K562 (cell line): ENCODE measurements at regions not wholly inside any gene's neighbourhood (a gene's known extent, or its start where the extent isn't known, plus 50 kb on each side); places are given as distances from the start of the nearest gene placed in this dataset.

Source experiments
- AFF1 ChIP-seq, 2 experiments: fragments of 450-650 bp; IDR thresholded peaks; 2 replicates each; pipeline ENCODE4 v1.6.1; 2018; ENCODE audit warnings: mild to moderate bottlenecking in 2 of 2, low read depth in 1 of 2; ENCODE audit not compliant: partially characterized antibody in 2 of 2
- BDP1 ChIP-seq: IDR thresholded peaks from 3 replicates; pipeline ENCODE4 v1.6.1; 2011; ENCODE audit not compliant: insufficient read length, insufficient read depth
- CCNT2 ChIP-seq: IDR thresholded peaks from 2 replicates; pipeline ENCODE4 v1.6.1; 2011; ENCODE audit warnings: borderline replicate concordance, low read depth, mild to moderate bottlenecking, moderate library complexity, mixed read lengths, low read length; ENCODE audit not compliant: insufficient read length; ENCODE audit errors: extremely low read depth
- DLX4 ChIP-seq: fragments of 250-450 bp; sonication (Bioruptor Pico); IDR thresholded peaks from 2 replicates; pipeline ENCODE4 v1.6.1; 2021; ENCODE audit warnings: mild to moderate bottlenecking
- ID3 ChIP-seq, 2 experiments: fragments of 250-450 bp in 1 of 2; fragments of 450-650 bp in 1 of 2; sonication (Bioruptor Pico) in 1 of 2; IDR thresholded peaks; 2 replicates each; pipeline versions ENCODE4 v1.6.1 to v1.8.0; 2016 to 2021; ENCODE audit warnings: mild to moderate bottlenecking in 2 of 2, moderate library complexity in 2 of 2, missing compliant biosample characterization in 1 of 2, missing genetic modification characterization in 1 of 2
- KAT7 ChIP-seq: sonication (generic); formaldehyde crosslinking; IDR thresholded peaks from 2 replicates; pipeline ENCODE4 v1.8.0; 2022; ENCODE audit warnings: missing genetic modification reagents, mild to moderate bottlenecking, borderline replicate concordance
- NFATC3 ChIP-seq: fragments of 450-650 bp; IDR thresholded peaks from 2 replicates; pipeline ENCODE4 v1.6.1; 2017; ENCODE audit warnings: mild to moderate bottlenecking
- POLR2A ChIP-seq: fragments of 450-650 bp; conservative IDR thresholded peaks from 2 replicates; pipeline ENCODE4 v1.6.1; 2016
- SAFB2 ChIP-seq: fragments of 200-400 bp; formaldehyde crosslinking; IDR thresholded peaks from 2 replicates; pipeline ENCODE4 v1.6.1; 2018; ENCODE audit warnings: borderline replicate concordance, low read length, low read depth, moderate library complexity; ENCODE audit not compliant: severe bottlenecking
- SIRT6 ChIP-seq: IDR thresholded peaks from one replicate; pipeline ENCODE4 v1.6.1; 2012; ENCODE audit warnings: low read depth, mild to moderate bottlenecking, control low read depth, inconsistent platforms, low read length, moderate library complexity
- SRSF9 ChIP-seq: fragments of 200-400 bp; formaldehyde crosslinking; IDR thresholded peaks from 2 replicates; pipeline ENCODE4 v1.6.1; 2017; ENCODE audit warnings: low read depth, low read length, borderline replicate concordance
- TEAD4 ChIP-seq, 2 experiments: sonication (generic) in 1 of 2; formaldehyde crosslinking in 1 of 2; IDR thresholded peaks; 2 replicates each; pipeline versions ENCODE4 v1.6.1 to v1.8.0; 2012 to 2022; ENCODE audit warnings: borderline replicate concordance in 1 of 2, inconsistent platforms in 1 of 2, low read length in 1 of 2, mild to moderate bottlenecking in 1 of 2, missing genetic modification reagents in 1 of 2
- VEZF1 ChIP-seq: fragments of 200-800 bp; sonication (Bioruptor generic); IDR thresholded peaks from 2 replicates; pipeline ENCODE4 v1.6.1; 2017; ENCODE audit warnings: missing genetic modification characterization, missing compliant biosample characterization
- ZBTB7A ChIP-seq: IDR thresholded peaks from 2 replicates; pipeline ENCODE4 v1.6.1; 2011; ENCODE audit warnings: low read depth, mild to moderate bottlenecking, low read length, moderate library complexity, borderline replicate concordance; ENCODE audit not compliant: control insufficient read depth
- ZNF347 ChIP-seq: fragments of 450-650 bp; formaldehyde crosslinking; IDR thresholded peaks from 2 replicates; pipeline ENCODE4 v1.4.0; 2020; ENCODE audit warnings: low read depth, mild to moderate bottlenecking, moderate library complexity
- ZNF830 ChIP-seq: fragments of 250-450 bp; sonication (Bioruptor Pico); IDR thresholded peaks from 2 replicates; pipeline ENCODE4 v1.5.0; 2021; ENCODE audit warnings: mild to moderate bottlenecking

- no peak for TF ChIP-seq SAFB2
- TF ChIP-seq SIRT6, result no peak
- no peak for TF ChIP-seq POLR2A
- TF ChIP-seq ID3 (CRISPR knock-in tag; IDR thresholded peaks at IDR 0.05), result no peak
- peak; percentile 37; the same call in 1 of the 2 replicates for TF ChIP-seq ID3 (tag; IDR thresholded peaks at IDR 0.05)
- no peak for TF ChIP-seq AFF1 (IDR thresholded peaks at IDR 0.05; ENCODE audit: low read depth in 1 of 2, partially characterized antibody in 2 of 2)
- peak; percentile 34; the same call in 1 of the 2 replicates for TF ChIP-seq TEAD4 (IDR thresholded peaks at IDR 0.05; ENCODE audit: low read length)
- no peak for TF ChIP-seq TEAD4 (CRISPR knock-in tag; IDR thresholded peaks at IDR 0.05; ENCODE audit: borderline replicate concordance)
- TF ChIP-seq BDP1, result no peak
- TF ChIP-seq KAT7 (CRISPR knock-in tag), result no peak
- TF ChIP-seq ZNF347 (CRISPR knock-in tag), result no peak
- peak; percentile 81 for TF ChIP-seq VEZF1 (CRISPR knock-in tag)
- no peak for TF ChIP-seq DLX4 (CRISPR knock-in tag)
- no peak for TF ChIP-seq SRSF9
- no peak for TF ChIP-seq ZNF830 (CRISPR knock-in tag)
- no peak for TF ChIP-seq CCNT2
- no peak for TF ChIP-seq NFATC3
- TF ChIP-seq ZBTB7A, result peak; percentile 63; the same call in 1 of the 2 replicates
Observed at GRCh38 chr5:138654281-138654867, 79.2 kb upstream of the HSPA9 start (continued).
